ENCODE measurements at regions not wholly inside any gene's neighbourhood (a gene's known extent, or its start where the extent isn't known, plus 50 kb on each side); places are given as distances from the start of the nearest gene placed in this dataset.
"Not testable (repeated sequence)": the region's sequence is repeated elsewhere in the genome, so short reads cannot be mapped to it uniquely, and the experiment has no call there.

GRCh38 chr1:146305442-146305841 lies 76.6 kb upstream of the NOTCH2NLA start:
- not testable (repeated sequence) for H3K27ac ChIP-seq (ENCODE audit: low read depth, low read length); H2AFZ ChIP-seq (ENCODE audit: low read depth, low read length, severe bottlenecking); H3K9me3 ChIP-seq (ENCODE audit: insufficient read depth, low read length); H3K79me2 ChIP-seq (ENCODE audit: insufficient read depth, low read length); H3K27me3 ChIP-seq (ENCODE audit: low read length); H4K20me1 ChIP-seq (ENCODE audit: low read depth, low read length); H3F3A ChIP-seq (ENCODE audit: insufficient read depth); H3K4me2 ChIP-seq (ENCODE audit: low read depth, low read length, poor library complexity, severe bottlenecking); H3K4me3 ChIP-seq (ENCODE audit: insufficient read depth, low read length, poor library complexity, severe bottlenecking); H3K9ac ChIP-seq (ENCODE audit: low read length); H3K36me3 ChIP-seq (ENCODE audit: low read length); H3K9me2 ChIP-seq (replicated peaks; ENCODE audit: insufficient read depth, low read length)

GRCh38 chr1:146298575-146298897 lies 69.7 kb upstream of the NOTCH2NLA start:
- not testable (repeated sequence) for H3F3A ChIP-seq (ENCODE audit: insufficient read depth); H3K27ac ChIP-seq (ENCODE audit: low read depth, low read length); H3K4me3 ChIP-seq (ENCODE audit: insufficient read depth, low read length, poor library complexity, severe bottlenecking); H3K9ac ChIP-seq (ENCODE audit: low read length); H4K20me1 ChIP-seq (ENCODE audit: low read depth, low read length); H3K9me2 ChIP-seq (replicated peaks; ENCODE audit: insufficient read depth, low read length); H3K4me2 ChIP-seq (ENCODE audit: low read depth, low read length, poor library complexity, severe bottlenecking); H2AFZ ChIP-seq (ENCODE audit: low read depth, low read length, severe bottlenecking); H3K9me3 ChIP-seq (ENCODE audit: insufficient read depth, low read length); H3K36me3 ChIP-seq (ENCODE audit: low read length); H3K27me3 ChIP-seq (ENCODE audit: low read length); H3K79me2 ChIP-seq (ENCODE audit: insufficient read depth, low read length)

- H2AFZ ChIP-seq (ENCODE audit: low read depth, low read length, severe bottlenecking); H3K4me3 ChIP-seq (ENCODE audit: insufficient read depth, low read length, poor library complexity, severe bottlenecking); H3F3A ChIP-seq (ENCODE audit: insufficient read depth); H3K9me3 ChIP-seq (ENCODE audit: insufficient read depth, low read length); H3K79me2 ChIP-seq (ENCODE audit: insufficient read depth, low read length); H3K4me2 ChIP-seq (ENCODE audit: low read depth, low read length, poor library complexity, severe bottlenecking); H3K27ac ChIP-seq (ENCODE audit: low read depth, low read length); H3K9me2 ChIP-seq (replicated peaks; ENCODE audit: insufficient read depth, low read length); H3K9ac ChIP-seq (ENCODE audit: low read length); H4K20me1 ChIP-seq (ENCODE audit: low read depth, low read length); H3K36me3 ChIP-seq (ENCODE audit: low read length); H3K27me3 ChIP-seq (ENCODE audit: low read length): not testable (repeated sequence)
These were observed 69.2 kb upstream of the NOTCH2NLA start for GRCh38 chr1:146297781-146298574.

GRCh38 chr1:146292940-146293936 lies 64.4 kb upstream of the NOTCH2NLA start:
- not testable (repeated sequence) for H3K27ac ChIP-seq (ENCODE audit: low read depth, low read length); H3K36me3 ChIP-seq (ENCODE audit: low read length); H3K9ac ChIP-seq (ENCODE audit: low read length); H3K79me2 ChIP-seq (ENCODE audit: insufficient read depth, low read length); H4K20me1 ChIP-seq (ENCODE audit: low read depth, low read length); H2AFZ ChIP-seq (ENCODE audit: low read depth, low read length, severe bottlenecking); H3K27me3 ChIP-seq (ENCODE audit: low read length); H3F3A ChIP-seq (ENCODE audit: insufficient read depth); H3K4me2 ChIP-seq (ENCODE audit: low read depth, low read length, poor library complexity, severe bottlenecking); H3K9me2 ChIP-seq (replicated peaks; ENCODE audit: insufficient read depth, low read length); H3K9me3 ChIP-seq (ENCODE audit: insufficient read depth, low read length); H3K4me3 ChIP-seq (ENCODE audit: insufficient read depth, low read length, poor library complexity, severe bottlenecking)

- H3K27ac ChIP-seq (ENCODE audit: low read depth, low read length); H3K27me3 ChIP-seq (ENCODE audit: low read length); H3K9me3 ChIP-seq (ENCODE audit: insufficient read depth, low read length); H2AFZ ChIP-seq (ENCODE audit: low read depth, low read length, severe bottlenecking); H3K79me2 ChIP-seq (ENCODE audit: insufficient read depth, low read length); H3K9me2 ChIP-seq (replicated peaks; ENCODE audit: insufficient read depth, low read length); H3K4me3 ChIP-seq (ENCODE audit: insufficient read depth, low read length, poor library complexity, severe bottlenecking); H3F3A ChIP-seq (ENCODE audit: insufficient read depth); H3K36me3 ChIP-seq (ENCODE audit: low read length); H4K20me1 ChIP-seq (ENCODE audit: low read depth, low read length); H3K9ac ChIP-seq (ENCODE audit: low read length); H3K4me2 ChIP-seq (ENCODE audit: low read depth, low read length, poor library complexity, severe bottlenecking): not testable (repeated sequence)
These were observed 63.6 kb upstream of the NOTCH2NLA start for GRCh38 chr1:146292424-146292823.

- H2AFZ ChIP-seq (ENCODE audit: low read depth, low read length, severe bottlenecking); H3K9me3 ChIP-seq (ENCODE audit: insufficient read depth, low read length); H3K4me2 ChIP-seq (ENCODE audit: low read depth, low read length, poor library complexity, severe bottlenecking); H3K9ac ChIP-seq (ENCODE audit: low read length); H3K27me3 ChIP-seq (ENCODE audit: low read length); H3K27ac ChIP-seq (ENCODE audit: low read depth, low read length); H3F3A ChIP-seq (ENCODE audit: insufficient read depth); H3K4me3 ChIP-seq (ENCODE audit: insufficient read depth, low read length, poor library complexity, severe bottlenecking); H3K36me3 ChIP-seq (ENCODE audit: low read length); H4K20me1 ChIP-seq (ENCODE audit: low read depth, low read length); H3K79me2 ChIP-seq (ENCODE audit: insufficient read depth, low read length); H3K9me2 ChIP-seq (replicated peaks; ENCODE audit: insufficient read depth, low read length): not testable (repeated sequence)
These were observed 59.1 kb upstream of the NOTCH2NLA start for GRCh38 chr1:146287881-146288280.

- not testable (repeated sequence) for H3K79me2 ChIP-seq (ENCODE audit: insufficient read depth, low read length)
These were observed 55.9 kb upstream of the NOTCH2NLA start for GRCh38 chr1:146284760-146285159.

GRCh38 chr1:146283527-146283880 lies 54.7 kb upstream of the NOTCH2NLA start:
- H3K27me3 ChIP-seq (ENCODE audit: low read length); H3K4me2 ChIP-seq (ENCODE audit: low read depth, low read length, poor library complexity, severe bottlenecking); H3K36me3 ChIP-seq (ENCODE audit: low read length); H3K79me2 ChIP-seq (ENCODE audit: insufficient read depth, low read length); H3K9ac ChIP-seq (ENCODE audit: low read length); H3K27ac ChIP-seq (ENCODE audit: low read depth, low read length); H4K20me1 ChIP-seq (ENCODE audit: low read depth, low read length); H3K9me2 ChIP-seq (replicated peaks; ENCODE audit: insufficient read depth, low read length); H3K9me3 ChIP-seq (ENCODE audit: insufficient read depth, low read length); H3K4me3 ChIP-seq (ENCODE audit: insufficient read depth, low read length, poor library complexity, severe bottlenecking); H2AFZ ChIP-seq (ENCODE audit: low read depth, low read length, severe bottlenecking); H3F3A ChIP-seq (ENCODE audit: insufficient read depth): not testable (repeated sequence)

More at GRCh38 chr1:146284760-146285159, 55.9 kb upstream of the NOTCH2NLA start:
- not testable (repeated sequence) for H3F3A ChIP-seq (ENCODE audit: insufficient read depth); H3K9ac ChIP-seq (ENCODE audit: low read length); H3K27me3 ChIP-seq (ENCODE audit: low read length); H3K9me2 ChIP-seq (replicated peaks; ENCODE audit: insufficient read depth, low read length); H2AFZ ChIP-seq (ENCODE audit: low read depth, low read length, severe bottlenecking); H3K27ac ChIP-seq (ENCODE audit: low read depth, low read length); H3K4me2 ChIP-seq (ENCODE audit: low read depth, low read length, poor library complexity, severe bottlenecking); H3K9me3 ChIP-seq (ENCODE audit: insufficient read depth, low read length); H3K36me3 ChIP-seq (ENCODE audit: low read length); H3K4me3 ChIP-seq (ENCODE audit: insufficient read depth, low read length, poor library complexity, severe bottlenecking); H4K20me1 ChIP-seq (ENCODE audit: low read depth, low read length)

All from SU-DHL-6 (cell line).